ENCODE measurements at regions not wholly inside any gene's neighbourhood (a gene's known extent, or its start where the extent isn't known, plus 50 kb on each side); places are given as distances from the start of the nearest gene placed in this dataset.

DNA sequence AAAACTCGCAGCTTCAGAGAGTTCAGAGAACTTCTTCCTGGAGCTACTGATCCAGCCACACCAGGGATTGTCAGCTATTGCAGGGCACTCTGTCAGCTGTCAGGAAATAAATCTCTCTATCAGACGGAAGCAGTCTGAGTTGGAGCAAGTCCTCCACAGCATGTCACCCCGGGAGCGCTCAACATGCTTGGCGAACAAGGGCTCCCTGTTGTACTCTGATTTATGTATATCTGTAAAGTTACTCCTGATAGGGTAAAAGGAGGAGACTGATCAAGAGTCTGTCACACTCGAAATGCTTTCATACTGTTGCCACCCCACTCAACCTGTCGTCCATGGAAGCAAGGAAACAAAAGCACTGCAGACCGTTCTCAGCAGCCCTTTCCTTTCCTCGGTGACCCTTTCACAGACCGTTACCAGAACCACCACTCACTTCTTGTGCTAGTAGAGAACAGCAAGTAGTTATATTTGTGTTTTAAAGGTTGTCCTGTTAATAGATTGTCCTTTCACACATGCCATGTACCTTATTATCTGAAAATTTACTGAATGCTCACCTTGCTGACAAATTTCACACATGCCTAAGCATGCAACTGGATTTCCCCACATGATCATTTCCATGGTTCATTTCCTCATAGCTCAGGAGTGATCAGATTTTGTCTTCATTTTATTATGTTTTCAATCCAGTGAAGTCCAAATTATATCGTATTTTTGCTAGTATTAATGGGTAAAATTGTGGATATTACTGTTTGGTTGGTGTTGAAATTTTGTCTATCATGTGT is 2108.9 kb upstream of the TENM3 start:
- intact Hi-C loops (cut with DNase I), result no loop called here
- Histone ChIP-seq H3K4me3 (no peak overlapping the region), H3K4me1 (no peaks in the 10 kb centered on the region), H3K27ac (no peak overlapping the region), H3K9me3 (no peaks in the 10 kb centered on the region), H3K36me3 (no peaks in the 10 kb centered on the region), H3K27me3 (no peaks in the 10 kb centered on the region)
- DNase-seq (ENCODE audit: extremely low spot score in 2 of 2), result no peak
- TF ChIP-seq, protein P1, sequence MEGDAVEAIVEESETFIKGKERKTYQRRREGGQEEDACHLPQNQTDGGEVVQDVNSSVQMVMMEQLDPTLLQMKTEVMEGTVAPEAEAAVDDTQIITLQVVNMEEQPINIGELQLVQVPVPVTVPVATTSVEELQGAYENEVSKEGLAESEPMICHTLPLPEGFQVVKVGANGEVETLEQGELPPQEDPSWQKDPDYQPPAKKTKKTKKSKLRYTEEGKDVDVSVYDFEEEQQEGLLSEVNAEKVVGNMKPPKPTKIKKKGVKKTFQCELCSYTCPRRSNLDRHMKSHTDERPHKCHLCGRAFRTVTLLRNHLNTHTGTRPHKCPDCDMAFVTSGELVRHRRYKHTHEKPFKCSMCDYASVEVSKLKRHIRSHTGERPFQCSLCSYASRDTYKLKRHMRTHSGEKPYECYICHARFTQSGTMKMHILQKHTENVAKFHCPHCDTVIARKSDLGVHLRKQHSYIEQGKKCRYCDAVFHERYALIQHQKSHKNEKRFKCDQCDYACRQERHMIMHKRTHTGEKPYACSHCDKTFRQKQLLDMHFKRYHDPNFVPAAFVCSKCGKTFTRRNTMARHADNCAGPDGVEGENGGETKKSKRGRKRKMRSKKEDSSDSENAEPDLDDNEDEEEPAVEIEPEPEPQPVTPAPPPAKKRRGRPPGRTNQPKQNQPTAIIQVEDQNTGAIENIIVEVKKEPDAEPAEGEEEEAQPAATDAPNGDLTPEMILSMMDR (IDR thresholded peaks at IDR 0.05), result no peak
- TF ChIP-seq POLR2A (IDR thresholded peaks at IDR 0.05), result no peak
- TF ChIP-seq POLR2AphosphoS5 (IDR thresholded peaks at IDR 0.05; ENCODE audit: insufficient read depth in 1 of 2, low read depth in 1 of 2), result no peak

DNA sequence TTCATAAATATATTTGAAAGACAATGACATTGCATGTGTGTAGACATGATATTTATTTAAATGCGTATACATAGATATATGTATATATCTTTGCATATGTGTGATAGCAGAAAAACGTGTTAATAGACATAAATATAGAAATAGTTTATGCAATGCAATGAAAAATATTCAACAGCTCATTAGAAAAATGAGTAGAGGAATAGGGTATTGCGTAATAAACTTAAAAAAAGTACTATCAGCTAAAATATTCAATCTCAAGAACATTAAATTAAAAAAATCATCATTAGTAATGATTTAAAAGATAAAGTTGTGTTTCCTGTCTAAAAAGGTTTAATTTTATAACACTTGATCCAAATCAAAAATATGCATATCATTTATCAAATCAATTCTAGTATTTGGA is 2101.5 kb upstream of the TENM3 start:
- no peaks in the 10 kb centered on the region for H3K4me1 ChIP-seq
- no peaks in the 10 kb centered on the region for H3K9me3 ChIP-seq
- no peak for DNase-seq (ENCODE audit: extremely low spot score in 2 of 2)
- intact Hi-C loops (cut with DNase I), result no loop called here
- H3K36me3 ChIP-seq, result no peaks in the 10 kb centered on the region
- H3K27me3 ChIP-seq, result no peaks in the 10 kb centered on the region
- TF ChIP-seq, protein P1 (IDR thresholded peaks at IDR 0.05), result no peak
- TF ChIP-seq POLR2AphosphoS5 (IDR thresholded peaks at IDR 0.05; ENCODE audit: insufficient read depth in 1 of 2, low read depth in 1 of 2) (no peak), POLR2A (IDR thresholded peaks at IDR 0.05) (no peak)
- no peak overlapping the region for H3K27ac ChIP-seq
- H3K4me3 ChIP-seq, result no peak overlapping the region

DNA sequence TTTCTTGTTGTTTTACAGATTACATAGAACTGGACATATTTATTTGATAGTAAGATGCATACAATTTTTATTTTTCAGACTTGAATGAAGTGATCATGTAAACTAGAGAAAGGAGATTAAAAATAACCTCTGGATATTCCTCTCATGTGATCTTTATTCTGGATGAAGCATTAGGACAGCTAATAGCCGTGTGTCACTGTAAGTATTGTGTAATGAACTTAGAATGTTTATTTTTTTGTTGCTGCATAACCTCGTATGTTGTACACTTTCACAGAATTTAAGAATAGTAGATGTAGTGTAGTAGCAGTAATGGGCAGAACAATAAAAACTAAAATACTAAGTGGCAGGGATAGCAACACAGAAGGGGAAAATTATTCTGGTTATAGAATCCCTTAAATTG is 2094.5 kb upstream of the TENM3 start:
- Histone ChIP-seq H3K4me3 (no peak overlapping the region), H3K9me3 (no peaks in the 10 kb centered on the region), H3K4me1 (no peaks in the 10 kb centered on the region), H3K36me3 (no peaks in the 10 kb centered on the region), H3K27me3 (no peaks in the 10 kb centered on the region), H3K27ac (no peak overlapping the region)
- TF ChIP-seq, protein P1 (IDR thresholded peaks at IDR 0.05), result no peak
- TF ChIP-seq POLR2A (IDR thresholded peaks at IDR 0.05), result no peak
- no peak for TF ChIP-seq POLR2AphosphoS5 (IDR thresholded peaks at IDR 0.05; ENCODE audit: insufficient read depth in 1 of 2, low read depth in 1 of 2)
- intact Hi-C loops (cut with DNase I), result no loop called here
- no peak for DNase-seq (ENCODE audit: extremely low spot score in 2 of 2)

DNA sequence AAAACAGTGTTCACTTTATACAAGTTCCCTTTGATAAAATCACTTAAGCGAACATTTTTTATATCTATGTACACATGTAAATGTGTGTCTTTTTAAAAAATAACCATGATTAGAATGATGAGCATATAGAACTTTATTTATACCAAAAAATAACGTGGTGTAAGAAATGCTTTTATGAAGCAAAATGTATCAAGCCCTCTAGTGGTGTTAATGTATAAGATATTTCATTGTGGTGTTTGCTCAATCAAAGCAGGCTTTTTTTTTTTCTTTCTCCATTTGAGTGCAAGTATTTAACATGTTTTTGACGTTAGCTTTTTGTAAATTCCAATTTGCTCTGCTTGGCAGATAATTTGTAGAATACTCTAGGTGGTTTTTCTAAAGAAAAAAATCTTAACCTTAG is 2092.4 kb upstream of the TENM3 start:
- intact Hi-C loops (cut with DNase I), result no loop called here
- Histone ChIP-seq H3K4me1 (no peaks in the 10 kb centered on the region), H3K4me3 (no peak overlapping the region), H3K27me3 (no peaks in the 10 kb centered on the region), H3K36me3 (no peaks in the 10 kb centered on the region), H3K9me3 (no peaks in the 10 kb centered on the region), H3K27ac (no peak overlapping the region)
- DNase-seq (ENCODE audit: extremely low spot score in 2 of 2), result no peak
- TF ChIP-seq POLR2A (IDR thresholded peaks at IDR 0.05) (no peak), POLR2AphosphoS5 (IDR thresholded peaks at IDR 0.05; ENCODE audit: insufficient read depth in 1 of 2, low read depth in 1 of 2) (no peak)
- TF ChIP-seq, protein P1 (IDR thresholded peaks at IDR 0.05), result no peak

DNA sequence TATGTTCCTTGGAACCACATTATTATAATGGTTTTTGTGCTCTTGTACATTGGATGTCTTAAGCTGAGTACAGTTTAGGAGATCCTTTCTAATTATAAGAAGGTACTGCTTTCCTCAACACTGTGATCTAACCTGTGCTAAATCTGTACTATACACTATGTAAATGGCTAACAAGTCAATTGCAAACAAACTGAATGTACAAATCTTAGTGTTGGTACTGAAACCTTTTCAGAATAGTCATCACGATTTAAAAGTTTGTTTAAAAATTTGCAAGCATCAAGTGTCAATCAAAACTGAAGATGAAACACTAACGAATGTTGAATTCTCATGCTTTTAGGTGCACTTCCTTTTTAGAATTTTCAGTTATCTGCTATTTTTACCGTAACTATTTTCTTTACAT is 2090.4 kb upstream of the TENM3 start:
- no peak for DNase-seq (ENCODE audit: extremely low spot score in 2 of 2)
- Histone ChIP-seq H3K9me3 (no peaks in the 10 kb centered on the region), H3K4me3 (no peak overlapping the region), H3K4me1 (no peaks in the 10 kb centered on the region), H3K27ac (no peak overlapping the region), H3K36me3 (no peaks in the 10 kb centered on the region), H3K27me3 (no peaks in the 10 kb centered on the region)
- intact Hi-C loops (cut with DNase I), result no loop called here
- TF ChIP-seq, protein P1 (IDR thresholded peaks at IDR 0.05), result no peak
- TF ChIP-seq POLR2AphosphoS5 (IDR thresholded peaks at IDR 0.05; ENCODE audit: insufficient read depth in 1 of 2, low read depth in 1 of 2), result no peak
- no peak for TF ChIP-seq POLR2A (IDR thresholded peaks at IDR 0.05)

Measured in vagina (tissue), 2 donors.